GM12873 (cell line): ENCODE measurements at regions not wholly inside any gene's neighbourhood (a gene's known extent, or its start where the extent isn't known, plus 50 kb on each side); places are given as distances from the start of the nearest gene placed in this dataset.

Source experiments
- CTCF ChIP-seq: IDR thresholded peaks from 2 replicates; pipeline ENCODE4 v1.5.1; 2012; ENCODE audit warnings: low read depth, mild to moderate bottlenecking, moderate library complexity, low read length, control low read depth; ENCODE audit not compliant: insufficient read depth; ENCODE audit errors: missing control alignments

DNA sequence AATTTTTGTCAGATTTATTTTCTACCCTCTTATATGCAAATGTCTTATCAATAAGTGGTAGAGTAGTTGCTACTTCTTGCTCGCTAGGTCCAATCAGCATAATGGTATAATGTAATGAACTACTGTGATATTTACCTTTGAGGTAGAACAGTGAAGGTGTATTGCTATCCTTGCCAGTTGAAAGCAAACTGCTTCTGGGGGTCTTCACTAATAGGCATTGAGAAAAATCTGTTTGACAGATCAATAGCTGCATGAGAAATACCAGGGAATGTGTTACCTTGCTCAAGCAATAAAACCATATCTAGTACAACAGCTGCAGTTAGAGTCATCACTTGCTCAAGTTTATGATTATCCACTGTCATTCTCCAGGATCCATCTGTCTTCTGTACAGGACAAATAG is 50.1 kb upstream of the EFEMP1 start:
- TF ChIP-seq CTCF, result no peak

DNA sequence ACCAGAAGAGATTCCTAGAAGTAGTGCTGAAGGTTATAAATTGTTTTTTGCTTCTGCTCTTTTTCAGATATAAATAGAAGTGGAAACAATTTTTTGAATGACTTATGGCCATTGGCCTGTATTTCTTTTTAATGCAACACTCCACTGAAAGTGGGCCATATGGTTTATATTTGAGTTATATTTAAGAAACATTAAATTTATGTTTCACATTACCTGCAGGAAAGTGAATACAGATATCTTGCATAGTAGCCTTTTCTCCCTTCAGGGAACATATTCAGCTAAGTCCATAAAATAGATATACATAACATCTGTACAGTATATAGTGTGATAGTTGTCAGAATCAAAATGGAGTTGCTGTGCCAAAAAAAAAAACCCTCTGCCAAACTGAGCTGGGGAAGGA is 53.1 kb upstream of the EFEMP1 start:
- no peak for TF ChIP-seq CTCF

- TF ChIP-seq CTCF, result no peak
These were observed 61.8 kb upstream of the EFEMP1 start for GRCh38 chr2:55985406-55985805.

GRCh38 chr2:55986001-55986400 is 62.4 kb upstream of the EFEMP1 start:
- no peak for TF ChIP-seq CTCF

DNA sequence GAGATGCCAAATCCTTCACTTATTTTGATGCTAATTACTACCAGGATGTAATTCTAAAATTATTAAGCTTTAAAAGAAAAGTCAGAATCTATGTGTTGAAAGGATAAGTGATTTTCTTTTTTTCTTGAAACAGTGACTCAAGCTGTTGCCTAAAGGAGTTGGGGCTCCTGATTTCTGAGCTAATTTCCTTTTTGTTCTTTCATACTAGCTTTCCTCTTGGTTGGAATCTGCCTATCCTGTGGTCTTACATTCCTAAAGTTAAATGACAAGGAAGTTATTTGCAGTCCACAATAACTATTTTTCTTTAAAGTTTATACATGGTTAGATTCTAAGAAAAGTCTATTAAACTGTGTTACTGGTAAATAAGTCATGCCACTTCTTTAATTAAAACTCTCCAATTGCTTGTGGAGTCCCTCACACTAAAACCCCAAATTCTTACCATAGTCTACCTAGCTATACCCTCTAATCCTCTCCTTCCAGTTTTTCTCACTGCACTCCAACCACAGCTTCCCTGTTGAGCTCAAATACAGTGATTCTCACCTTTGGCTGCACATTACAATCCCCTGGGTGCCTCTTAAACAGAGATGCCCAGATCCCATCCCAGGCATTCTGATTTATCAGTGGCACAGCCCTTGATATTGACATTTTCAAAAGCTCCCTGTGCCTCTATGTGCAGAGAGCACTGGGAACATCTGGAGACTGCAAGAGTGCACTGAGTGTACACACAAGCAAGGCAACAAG is 63.3 kb upstream of the EFEMP1 start:
- no peak for TF ChIP-seq CTCF

DNA sequence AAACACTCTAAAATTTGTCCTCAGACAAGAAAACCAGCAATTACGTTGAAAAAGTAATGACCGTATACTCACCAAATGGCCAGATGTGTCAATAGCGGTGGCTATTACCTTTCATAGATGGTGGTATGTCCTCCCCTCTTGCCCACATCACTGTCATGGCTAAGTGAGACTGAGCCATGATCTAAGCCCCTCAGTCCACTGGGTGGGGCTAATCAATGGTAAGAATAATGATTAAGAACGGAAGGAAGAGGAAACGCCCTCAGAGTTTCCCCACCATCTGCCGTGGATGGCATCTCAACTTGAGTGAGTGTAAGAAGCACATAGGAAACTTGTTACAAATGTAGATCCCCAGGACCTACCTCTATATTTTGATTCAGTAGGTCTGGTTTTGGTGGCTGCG is 65.8 kb upstream of the EFEMP1 start:
- TF ChIP-seq CTCF, result no peak

- TF ChIP-seq CTCF, result no peak
These were observed 68.9 kb upstream of the EFEMP1 start for GRCh38 chr2:55992455-55992854.
